HG03342 (cell line): ENCODE measurements at regions not wholly inside any gene's neighbourhood (a gene's known extent, or its start where the extent isn't known, plus 50 kb on each side); places are given as distances from the start of the nearest gene placed in this dataset.
"Not testable (repeated sequence)": the region's sequence is repeated elsewhere in the genome, so short reads cannot be mapped to it uniquely, and the experiment has no call there.

Source experiments
- ATAC-seq: cut with Tn5 transposase; IDR thresholded peaks from one replicate; pipeline ENCODE4 v1.9.1; 2021; ENCODE audit warnings: mild to moderate bottlenecking, moderate library complexity; ENCODE audit not compliant: unreplicated experiment

DNA sequence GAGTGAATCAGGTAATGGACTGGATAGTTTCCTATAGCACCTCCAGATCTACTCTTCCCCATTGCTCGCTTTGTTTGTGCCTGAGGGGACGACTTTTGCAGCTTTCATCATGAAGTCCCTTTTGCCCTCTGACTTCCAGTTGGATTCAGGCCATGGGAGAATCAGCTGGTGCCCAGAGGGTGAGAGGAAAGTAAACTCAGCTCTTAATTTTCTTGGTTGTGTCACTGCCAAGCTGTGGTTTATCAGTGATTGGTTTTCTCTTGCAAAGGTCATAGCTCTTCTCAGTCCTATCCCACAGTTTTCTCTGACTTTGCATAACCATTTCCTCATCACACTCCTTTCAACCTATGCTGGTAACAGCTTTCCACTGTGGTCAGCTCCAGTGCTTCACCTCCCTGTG, 200.1 kb downstream of the KCNJ2 start:
- ATAC-seq: no peak

DNA sequence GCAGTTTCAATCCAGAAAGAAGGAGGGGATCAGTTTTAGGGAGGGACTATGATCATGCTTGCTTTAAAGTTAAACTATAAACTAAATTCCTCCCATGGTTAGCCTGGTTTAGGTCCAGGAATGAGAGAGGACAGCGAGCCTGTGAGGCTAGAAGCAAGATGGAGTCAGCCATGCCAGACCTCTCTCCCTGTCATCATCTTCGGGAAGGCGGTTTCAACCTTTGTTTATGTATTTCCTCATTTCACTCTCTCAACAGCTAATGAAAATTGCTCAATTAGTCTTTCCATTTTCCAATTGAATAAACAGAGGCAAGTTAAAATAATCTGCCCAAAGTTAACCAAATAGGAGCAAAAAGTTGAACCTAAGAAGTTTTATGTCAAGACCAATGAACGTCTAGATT, 201.5 kb downstream of the KCNJ2 start:
- no peak for ATAC-seq

DNA sequence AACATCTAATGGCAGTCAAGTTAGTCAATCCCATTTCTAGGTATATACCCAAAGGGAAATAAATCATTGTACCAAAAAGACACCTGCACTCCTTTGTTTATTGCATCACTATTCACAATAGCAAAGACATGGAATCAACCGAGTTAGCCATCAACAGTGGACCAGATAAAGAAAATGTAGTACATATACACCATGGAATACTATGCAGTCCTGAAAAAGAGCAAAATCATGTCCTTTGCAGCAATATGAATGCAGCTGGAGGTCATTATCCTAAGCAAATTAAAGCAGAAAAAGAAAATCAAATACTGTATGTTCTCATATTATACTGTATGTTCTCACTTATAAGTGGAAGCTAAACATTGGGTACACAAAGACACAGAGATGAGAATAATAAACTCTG, 204.0 kb downstream of the KCNJ2 start:
- no peak for ATAC-seq

DNA sequence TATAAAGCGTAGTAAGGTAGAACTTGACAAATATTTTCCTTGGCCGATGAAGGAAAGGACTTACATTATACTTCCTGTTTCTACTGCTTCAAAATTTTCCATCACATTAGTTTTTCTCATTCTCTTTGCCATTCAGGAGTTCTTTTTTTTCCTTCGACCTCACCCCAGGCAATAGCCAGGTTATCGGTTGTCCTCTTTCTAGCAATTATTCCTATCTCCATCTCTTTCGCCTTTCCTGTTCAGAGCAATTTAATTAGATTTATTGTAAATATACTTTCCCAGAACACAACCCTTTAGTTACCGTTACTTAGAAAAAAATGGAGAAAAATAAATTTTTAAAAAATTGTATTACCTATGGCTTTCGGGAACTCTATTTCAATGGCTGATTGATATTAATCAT, 205.2 kb downstream of the KCNJ2 start:
- no peak for ATAC-seq

DNA sequence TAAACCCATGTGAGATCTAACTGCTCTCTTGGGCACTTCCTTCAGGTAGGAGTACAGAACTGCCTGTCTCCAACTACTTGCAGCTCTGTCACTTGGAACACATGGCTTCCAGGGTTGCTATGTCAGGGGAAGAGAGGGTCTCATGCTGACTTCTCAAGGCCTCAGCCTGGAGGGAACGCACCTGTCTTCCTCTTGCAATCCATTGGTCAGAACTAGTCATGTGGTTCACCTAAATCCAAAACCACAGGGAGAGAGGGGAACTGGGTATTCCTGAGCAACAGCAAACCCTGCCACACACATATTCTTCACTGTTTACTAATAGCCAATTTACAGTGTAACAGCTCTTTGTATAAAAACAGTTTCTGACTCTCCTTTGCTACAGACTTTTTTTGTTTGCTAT, 206.1 kb downstream of the KCNJ2 start:
- no peak for ATAC-seq

DNA sequence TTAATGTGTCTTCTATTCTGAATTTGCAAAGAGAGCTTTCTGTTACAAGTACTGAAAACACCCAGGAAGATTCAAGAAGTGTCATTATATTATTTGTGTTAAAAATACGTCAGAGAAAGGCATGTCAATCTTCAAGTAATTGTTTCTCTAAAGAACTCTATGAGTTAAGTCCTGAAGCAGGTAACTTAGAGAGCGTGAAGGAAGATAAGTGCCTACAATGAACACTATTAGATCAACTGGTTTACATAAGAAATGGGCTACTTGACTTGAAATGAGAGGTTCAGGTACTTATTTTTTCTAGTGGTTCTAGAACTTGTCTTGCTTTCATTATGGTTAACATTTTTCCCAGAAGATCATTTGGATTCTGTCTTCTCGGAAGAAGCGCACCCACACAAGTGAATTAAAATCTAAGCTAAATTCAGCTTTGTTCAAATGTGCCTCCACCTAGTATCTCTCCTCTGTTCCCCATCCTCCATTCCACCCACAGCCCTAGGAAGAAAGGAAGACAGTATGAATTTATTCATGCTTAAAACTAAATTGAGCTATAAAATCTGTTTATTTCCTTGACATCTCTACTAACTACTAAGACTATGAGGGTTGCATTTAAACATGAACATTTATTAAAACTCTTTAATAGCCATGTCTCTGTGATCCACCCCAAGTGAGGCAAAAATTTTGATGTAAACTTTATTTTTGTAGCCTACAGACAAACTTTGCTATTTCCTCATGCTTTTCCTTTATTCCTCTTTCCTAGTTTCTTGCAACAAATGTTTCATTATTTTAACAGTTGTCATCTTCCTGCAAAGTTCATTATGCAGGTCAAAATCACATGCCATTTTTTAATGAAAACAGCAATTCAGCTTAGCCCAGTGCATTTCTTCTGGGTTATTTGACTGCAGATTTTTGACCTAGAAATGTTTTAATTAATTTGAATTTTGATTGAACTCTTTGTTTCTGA, 206.8 kb downstream of the KCNJ2 start:
- no peak for ATAC-seq

DNA sequence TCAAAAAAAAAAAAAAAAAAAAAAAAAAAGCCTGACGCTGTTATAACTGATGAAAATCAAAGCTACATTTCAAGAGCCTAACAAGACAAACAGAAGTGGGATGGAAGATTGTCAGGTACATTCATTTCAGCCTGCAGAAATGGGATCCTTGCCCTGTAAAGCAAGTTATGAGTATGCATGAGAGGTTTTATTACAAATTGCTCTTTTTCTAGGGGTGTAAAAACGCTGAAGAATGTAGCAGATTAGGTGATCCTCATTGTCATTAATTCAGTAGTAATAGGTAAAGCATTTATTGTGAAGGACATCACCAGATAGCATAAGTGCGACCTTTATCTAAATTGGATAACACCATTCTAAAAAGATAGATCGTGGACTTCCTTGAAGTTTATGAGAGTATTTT, 208.3 kb downstream of the KCNJ2 start:
- no peak for ATAC-seq

DNA sequence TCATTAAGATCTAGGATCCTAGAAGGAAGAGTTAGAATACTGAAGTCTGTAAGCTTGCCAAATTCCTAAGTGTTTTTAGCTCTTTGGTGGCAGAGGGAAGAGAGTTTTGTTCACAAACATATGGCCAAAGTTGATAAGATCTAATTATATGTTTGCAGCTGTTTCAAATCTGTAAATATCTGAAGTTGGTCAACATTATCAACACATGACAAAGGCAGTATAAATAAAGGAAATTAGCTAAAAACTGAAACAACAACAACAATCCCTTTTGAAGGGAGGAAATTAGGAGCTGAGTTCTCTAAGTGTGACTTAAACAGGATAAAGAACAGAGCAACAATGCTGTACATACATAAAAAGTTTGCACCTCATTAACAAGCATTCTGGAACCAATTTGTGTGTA, 208.7 kb downstream of the KCNJ2 start:
- no peak for ATAC-seq

DNA sequence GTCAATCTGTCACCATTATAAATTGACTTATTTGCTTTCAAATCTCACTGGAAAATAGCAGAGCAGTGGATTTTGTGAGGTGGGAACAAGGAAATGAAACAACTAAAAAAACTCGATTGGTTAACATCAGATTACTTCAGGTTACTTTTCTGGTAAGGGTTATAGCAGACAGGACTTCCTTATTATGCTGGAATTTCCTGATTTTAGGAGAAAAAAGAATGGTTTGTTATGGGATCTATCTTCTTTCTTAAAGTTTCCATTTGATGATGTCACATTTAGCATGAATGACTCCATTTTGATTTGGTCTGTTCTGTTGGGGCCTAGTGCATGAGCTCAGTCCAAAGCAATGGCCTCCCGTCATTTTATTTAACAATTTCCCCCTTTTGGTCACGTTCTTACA, 210.6 kb downstream of the KCNJ2 start:
- no peak for ATAC-seq

DNA sequence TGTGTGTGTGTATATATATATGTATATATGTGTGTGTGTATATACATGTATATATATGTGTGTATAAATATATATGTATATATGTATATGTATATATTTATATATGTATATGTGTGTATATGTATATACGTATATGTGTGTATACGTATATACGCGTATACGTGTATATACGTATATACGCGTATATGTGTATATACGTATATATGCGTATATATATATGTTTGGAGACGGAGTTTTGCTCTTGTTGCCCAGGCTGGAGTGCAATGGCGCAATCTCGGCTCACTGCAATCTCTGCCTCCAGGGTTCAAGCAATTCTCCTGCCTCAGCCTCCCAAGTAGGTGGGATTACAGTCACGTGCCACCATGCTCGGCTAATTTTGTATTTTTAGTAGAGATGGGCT, 212.6 kb downstream of the KCNJ2 start:
- ATAC-seq: not testable (repeated sequence)

DNA sequence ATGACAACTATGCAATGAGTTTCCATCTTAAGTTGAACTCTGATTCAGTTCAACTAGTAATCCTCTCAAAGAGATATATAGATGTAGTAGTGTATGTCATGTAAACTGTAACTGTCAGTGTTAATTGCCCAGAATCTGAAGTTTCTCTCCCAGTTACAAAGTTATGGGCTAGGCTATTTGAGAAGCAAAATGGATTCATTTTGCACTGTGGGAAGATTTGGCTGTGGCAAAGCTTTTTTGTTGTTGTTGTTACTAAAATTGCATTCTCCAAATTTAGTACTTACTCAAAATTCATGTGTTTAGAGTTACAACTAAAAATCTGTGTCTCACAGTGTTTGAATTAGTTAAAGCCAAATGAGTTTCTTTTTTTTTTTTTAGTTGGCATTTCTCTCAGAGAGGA, 219.0 kb downstream of the KCNJ2 start:
- no peak for ATAC-seq

DNA sequence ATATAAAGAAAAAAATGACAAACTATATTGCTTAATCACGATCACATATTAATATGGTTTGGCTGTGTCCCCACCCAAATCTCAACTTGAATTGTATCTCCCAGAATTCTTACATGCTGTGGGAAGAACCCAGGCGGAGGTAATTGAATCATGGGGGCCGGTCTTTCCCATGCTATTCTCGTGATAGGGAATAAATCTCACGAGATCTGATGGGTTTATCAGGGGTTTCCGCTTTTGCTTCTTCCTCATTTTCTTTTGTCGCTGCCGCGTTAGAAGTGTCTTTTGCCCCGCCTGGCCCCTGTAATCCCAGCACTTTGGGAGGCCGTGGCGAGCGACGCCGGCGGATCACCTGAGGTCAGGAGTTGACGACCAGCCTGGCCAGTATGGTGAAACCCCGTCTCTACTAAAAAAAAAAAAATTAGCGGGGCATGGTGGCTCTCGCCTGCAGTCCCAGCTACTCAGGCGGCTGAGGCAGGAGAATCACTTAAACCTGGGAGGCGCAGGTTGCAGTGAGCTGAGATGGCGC, 220.0 kb downstream of the KCNJ2 start:
- not testable (repeated sequence) for ATAC-seq

DNA sequence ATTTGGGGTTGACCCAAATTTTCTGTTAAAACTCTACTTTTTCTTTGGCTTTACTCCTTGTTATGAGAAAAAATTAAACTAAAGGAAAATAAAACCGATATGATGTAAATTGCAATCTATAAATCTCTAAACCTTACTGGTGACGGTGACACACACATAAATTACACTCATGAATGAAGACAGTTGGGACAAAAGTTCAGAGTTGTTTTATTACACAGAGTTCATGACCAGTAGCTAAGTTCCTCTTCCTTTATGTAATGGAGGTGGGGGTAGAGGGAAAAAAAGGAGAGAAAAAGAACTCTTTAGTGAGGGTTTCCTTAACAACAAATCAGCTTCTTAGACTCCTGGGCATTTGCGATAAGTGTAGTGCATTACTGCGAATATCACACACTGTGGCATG, 220.7 kb downstream of the KCNJ2 start:
- no peak for ATAC-seq

DNA sequence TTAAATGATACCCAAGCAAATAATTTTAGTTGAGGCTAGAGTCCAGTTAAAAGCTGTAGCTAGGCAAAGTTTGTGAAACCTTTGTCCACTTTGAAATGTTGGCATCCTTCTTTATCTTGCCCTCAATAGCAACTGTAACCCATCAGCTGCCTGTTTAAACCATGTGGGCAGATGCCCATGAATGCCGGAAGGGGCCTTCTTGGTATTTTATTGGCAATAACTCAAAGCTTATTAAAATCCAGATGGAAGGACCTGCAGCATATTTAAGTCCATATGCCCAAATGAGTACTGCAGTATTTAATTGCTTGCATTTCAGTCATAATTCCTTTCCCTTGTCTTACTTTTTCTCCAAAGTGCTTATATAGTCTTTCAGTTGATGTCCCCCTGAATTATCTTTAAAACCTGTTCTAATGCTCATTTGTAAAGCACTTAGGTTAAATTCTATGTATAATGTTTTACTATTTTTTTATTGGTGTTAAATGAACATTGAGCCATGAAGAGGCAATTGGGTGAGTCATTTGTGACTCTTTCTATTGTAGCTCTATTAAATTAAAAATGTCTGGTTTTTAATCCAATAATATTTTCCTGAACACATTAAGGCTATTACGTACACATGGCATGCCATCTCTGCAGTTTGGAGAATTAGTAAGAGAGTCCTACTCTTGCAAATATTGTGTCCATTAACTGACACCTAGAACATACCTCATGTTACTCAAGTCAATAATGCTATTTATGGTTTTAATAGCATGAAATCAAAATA, 225.3 kb downstream of the KCNJ2 start:
- ATAC-seq: no peak

DNA sequence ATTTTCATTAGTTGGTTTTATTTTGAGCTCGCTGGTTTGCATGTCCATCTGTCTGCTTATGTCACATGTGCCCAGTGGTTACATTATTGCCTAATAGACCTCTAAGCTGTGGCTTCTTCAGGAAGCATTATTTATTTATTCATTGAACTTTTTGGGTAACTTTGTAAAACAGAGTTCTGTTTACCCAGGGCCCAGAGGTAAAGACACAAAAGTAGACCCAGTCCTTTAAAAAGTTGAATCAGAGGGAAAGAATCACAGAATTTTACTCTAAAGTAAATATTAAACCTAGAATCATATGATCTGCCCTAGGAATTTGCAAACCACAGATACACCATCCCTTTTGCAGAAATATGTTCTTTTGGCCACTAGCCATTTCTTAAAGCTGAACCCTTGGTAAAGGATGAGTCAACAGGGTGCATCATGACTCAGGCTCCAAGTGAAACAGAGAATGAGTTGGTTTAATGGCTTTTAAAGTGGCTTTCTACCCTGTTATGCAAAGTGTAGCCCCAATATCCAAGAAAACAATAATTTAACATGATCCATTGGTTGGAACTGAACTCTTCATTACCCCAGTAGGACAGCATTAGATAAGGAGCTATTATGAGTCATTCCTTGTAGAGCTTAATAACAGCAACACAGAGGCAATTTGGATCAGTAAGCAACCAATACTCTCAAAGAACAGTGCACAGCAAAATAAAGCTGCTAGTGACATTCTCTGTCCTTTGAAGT, 236.3 kb downstream of the KCNJ2 start:
- ATAC-seq: no peak

DNA sequence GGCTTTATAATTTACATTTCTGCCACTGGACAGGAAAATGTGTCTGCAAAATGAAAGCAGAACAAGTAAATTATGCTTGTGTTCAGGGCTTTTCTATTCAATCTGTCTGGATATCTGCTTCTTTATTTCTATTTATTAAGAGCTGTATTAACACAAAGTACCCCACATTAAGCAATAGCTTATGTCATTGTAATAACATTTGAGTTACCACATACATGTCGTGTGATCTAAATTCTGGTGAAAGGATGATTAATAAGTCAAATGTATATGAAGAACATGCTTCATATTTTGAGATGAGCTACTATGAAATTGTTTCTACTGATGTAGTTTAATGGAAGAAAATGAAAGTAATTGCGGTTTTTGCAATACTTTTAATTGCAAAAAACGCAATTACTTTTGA, 238.2 kb downstream of the KCNJ2 start:
- ATAC-seq: no peak

DNA sequence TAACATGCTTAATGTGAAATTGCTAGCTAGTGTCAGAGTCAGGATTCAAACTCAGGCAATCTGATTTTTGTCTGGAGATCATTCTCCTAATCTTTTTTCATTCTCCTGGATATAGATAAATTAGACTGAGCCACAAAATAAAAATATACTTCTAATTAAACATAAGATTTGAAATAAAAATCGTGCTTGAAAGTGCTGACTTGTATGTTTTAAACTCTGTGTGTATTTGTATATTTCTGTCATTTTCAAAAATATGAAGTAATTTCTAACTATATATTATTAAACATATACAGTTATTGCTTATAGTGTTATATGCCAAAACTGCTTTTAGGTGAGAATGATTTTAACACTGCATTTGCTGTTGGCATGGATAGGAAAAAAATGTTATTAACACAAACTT, 239.4 kb downstream of the KCNJ2 start:
- ATAC-seq: no peak

DNA sequence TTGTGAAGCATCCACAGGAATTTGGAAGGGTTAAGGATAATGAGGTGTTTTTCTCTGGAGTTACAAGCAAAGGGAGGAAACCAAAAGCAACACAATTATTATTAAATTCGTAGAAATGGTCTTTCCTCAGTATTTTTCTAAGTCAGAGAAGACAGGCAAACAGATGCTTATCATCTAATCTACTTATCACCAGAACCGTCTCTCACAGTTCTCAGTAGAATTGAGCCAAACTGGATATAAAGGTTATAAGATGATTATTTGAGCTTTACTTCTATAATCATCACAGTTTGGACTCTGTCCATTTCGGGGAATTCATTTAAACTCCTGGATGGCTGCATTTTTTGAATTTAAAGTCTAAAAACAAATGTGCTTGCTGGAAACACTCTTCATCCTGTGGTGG, 245.0 kb downstream of the KCNJ2 start:
- no peak for ATAC-seq

DNA sequence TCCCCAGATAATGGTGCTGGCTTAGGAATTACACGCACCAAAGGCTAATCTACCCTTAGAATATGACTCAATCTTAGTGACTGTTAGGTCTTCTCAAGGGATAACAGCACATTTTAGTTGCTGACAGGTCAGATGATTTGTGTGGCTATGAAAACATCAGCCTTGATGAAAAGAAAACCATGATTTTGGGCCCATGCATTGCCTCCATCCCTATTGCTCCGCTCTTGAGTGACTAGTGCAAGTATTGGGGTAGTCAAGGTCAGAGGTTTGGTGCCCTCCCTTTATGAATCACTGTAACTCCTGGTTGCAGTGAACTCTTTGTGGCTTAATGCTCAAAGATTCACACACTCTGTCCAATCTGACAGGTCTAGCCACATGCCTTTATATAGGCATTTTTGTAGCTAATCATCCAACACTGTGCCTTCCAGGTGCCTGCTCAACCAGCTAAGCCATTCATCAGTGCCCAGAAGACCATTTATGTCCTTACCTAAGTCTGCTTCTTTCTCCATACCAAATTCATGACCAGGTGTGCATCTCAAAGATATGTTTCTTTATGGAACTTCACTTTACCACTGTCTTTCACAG, 251.6 kb downstream of the KCNJ2 start:
- no peak for ATAC-seq

DNA sequence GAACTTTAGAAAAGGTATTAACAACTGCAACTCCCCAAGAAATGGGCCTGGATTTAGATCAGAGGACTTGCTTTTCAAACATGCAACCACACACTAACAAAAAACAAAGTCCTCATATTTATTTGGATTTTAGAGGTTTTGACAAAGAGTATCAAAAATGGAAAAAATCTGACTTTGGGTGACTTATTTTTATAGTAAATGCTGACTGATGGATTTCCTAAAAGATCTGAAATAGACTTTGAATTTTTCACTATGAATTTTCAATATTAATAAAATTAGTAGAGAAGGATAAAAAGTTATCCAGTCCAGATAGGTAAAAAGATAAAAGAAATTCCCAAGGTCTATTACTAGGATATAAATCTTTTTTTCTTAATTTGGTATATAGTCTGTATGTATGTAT, 253.5 kb downstream of the KCNJ2 start:
- ATAC-seq: no peak

DNA sequence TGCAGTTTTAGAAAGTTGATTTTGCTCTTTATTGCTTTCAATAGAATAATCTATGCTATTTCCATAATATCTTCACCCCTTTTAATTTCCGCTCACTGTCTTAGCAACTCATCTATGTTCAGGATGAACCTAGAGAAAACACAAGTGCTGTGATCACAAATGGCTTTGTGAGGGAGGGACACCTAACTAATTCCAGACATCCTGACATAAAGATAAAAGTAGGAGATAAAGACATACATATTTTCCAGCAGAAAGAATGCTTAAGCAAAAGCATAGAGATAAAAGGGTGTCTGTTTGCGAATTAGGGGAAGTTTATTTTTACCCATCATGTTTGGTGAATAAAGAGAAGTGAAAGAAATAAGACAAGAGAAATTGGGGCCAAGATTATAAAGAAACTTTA, 254.2 kb downstream of the KCNJ2 start:
- no peak for ATAC-seq
